Epithelial cell of proximal tubule (primary cell): ENCODE measurements at regions not wholly inside any gene's neighbourhood (a gene's known extent, or its start where the extent isn't known, plus 50 kb on each side); places are given as distances from the start of the nearest gene placed in this dataset.

Source experiments
- DNase-seq: peaks from one replicate; pipeline ENCODE4 v3.0.0-alpha.2; 2011; ENCODE audit warnings: low read depth
- H3K4me3 ChIP-seq: 2 replicates; pipeline ENCODE4 v1.5.1; 2011; ENCODE audit warnings: low read depth, mild to moderate bottlenecking, low read length
- TF ChIP-seq, protein P1 (sequence below): conservative IDR thresholded peaks from 2 replicates; pipeline ENCODE4 v1.5.1; 2012; ENCODE audit warnings: low read depth, mild to moderate bottlenecking, low read length

DNA sequence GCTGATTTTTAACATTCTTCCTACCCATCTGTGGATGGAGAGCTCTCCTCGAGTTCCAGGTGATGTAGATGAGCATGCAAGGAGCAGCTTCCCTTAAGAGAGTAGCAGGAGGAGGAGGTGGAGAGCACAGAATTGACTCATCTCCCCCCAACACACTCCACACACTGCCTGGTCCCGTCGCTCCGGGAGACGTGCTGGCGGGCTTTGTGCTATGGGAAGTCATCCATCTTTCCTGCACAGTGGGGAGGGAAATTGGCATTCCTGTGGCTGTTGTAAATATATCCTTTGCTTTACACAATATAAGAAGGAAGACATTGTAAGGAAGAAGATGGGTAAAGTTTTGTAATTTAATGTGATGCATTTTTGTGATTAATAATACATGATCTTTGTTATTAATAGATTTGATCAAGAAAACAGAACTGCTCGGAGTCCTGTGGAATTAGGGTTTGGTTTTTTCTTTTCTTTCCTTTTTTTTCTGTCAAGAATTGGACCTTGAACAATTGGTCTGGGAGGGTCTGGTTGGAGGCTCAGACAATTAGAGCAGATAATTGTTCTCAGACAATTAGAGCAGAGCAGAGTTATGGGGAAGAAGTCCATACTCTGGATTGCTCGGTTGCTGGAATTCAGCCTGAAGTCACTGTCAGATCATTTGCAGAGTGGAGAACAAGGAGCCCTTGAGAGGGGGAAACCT lies 297.8 kb downstream of the GADD45G start:
- TF ChIP-seq, protein P1, sequence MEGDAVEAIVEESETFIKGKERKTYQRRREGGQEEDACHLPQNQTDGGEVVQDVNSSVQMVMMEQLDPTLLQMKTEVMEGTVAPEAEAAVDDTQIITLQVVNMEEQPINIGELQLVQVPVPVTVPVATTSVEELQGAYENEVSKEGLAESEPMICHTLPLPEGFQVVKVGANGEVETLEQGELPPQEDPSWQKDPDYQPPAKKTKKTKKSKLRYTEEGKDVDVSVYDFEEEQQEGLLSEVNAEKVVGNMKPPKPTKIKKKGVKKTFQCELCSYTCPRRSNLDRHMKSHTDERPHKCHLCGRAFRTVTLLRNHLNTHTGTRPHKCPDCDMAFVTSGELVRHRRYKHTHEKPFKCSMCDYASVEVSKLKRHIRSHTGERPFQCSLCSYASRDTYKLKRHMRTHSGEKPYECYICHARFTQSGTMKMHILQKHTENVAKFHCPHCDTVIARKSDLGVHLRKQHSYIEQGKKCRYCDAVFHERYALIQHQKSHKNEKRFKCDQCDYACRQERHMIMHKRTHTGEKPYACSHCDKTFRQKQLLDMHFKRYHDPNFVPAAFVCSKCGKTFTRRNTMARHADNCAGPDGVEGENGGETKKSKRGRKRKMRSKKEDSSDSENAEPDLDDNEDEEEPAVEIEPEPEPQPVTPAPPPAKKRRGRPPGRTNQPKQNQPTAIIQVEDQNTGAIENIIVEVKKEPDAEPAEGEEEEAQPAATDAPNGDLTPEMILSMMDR, result no peak
- H3K4me3 ChIP-seq, result no peak overlapping the region
- no peak for DNase-seq

DNA sequence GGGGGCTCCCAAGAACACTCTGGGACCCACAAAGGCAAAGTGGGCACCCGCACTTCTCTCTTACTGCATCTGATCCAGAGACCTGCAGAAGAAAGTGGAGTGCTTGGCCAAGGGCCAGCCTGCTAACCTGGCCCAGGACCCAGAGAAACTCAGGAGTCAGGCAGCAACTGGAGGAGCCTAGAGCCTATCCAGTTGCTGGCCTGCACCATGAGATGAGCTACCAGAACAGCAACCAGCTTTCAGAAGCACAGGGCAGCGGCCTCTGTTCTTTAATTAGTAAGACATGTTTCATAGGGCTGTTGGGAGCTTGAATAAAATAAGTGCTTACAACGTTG lies 298.3 kb downstream of the GADD45G start:
- H3K4me3 ChIP-seq, result no peak overlapping the region
- no peak for DNase-seq
- TF ChIP-seq, protein P1, result no peak

DNA sequence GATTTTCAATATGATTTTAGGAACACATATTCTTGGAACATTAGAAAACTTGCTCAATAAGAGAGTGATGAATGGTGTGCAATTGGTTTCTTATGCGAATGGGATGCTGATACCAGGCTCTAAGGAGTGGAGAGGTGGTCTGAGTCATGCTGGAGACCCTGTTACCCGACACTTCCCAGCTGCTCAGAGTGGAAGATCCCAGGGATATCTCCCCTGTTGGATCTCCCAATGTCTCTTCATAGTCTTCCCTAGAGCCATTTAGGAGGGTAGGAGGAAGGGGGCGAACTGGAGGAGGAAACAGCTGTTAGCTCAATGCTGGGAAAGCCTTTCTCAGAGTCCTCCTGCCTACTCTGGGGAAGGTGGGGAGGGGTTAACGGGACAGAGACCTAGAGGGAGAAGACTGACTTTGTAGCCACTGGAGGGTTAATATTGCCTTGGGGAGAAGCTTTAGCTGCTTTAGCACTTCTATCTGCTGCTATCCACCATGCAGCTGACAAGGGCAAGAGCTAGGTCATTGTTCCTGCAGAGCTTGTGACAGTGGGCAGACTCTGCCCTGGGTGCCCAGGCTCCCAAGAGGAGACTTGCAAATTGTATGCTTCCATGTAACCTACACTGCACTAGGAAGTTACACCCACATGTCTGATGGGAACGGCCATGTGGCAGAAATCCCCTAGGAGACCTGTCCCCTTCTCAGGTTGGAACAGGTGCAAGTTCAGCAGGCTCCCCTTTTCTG lies 301.0 kb downstream of the GADD45G start:
- no peak overlapping the region for H3K4me3 ChIP-seq
- DNase-seq, result no peak
- TF ChIP-seq, protein P1, result no peak

DNA sequence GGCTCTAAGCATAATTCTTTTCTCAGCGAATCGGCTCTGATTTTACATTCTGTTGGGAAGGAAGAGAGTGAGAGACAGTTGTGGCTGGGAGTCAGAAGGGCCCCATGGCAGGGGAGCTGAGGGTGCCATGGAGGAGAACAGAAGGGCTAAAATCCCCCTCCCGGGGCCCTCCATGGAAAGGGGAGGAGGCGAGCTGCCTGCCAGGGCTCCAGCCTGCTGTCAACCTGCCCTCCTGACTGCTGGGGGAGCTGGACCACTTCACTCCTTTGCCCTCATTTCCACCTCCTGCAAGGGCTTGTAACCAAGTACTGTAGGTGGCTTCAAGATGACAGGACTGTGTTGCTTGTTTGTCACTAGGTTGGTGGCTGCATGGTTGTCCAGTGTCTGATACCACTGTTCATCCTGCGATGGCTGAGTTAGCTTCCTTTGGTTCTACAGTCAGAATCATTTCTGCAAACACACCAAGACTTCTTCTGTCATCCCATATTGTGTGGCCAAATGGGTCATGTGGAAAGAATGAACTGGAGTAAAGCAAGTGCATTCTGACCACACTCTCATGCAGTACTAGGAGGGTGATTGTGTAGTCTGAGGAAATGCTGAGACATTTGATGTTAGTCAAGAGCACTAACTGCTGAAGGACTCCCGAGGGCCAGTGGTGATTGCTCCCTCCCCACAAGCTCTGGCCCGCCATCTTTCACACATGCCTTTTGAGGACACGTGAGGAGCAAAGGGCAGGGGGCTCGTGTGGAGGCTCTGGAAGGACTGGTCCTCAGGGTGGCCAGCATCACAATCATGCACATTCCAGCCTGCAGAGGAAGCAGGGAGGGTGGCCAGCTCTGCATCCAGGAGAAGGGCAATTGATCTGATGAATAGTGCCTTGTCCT lies 307.2 kb downstream of the GADD45G start:
- H3K4me3 ChIP-seq, result no peak overlapping the region
- no peak for DNase-seq
- TF ChIP-seq, protein P1, result no peak

DNA sequence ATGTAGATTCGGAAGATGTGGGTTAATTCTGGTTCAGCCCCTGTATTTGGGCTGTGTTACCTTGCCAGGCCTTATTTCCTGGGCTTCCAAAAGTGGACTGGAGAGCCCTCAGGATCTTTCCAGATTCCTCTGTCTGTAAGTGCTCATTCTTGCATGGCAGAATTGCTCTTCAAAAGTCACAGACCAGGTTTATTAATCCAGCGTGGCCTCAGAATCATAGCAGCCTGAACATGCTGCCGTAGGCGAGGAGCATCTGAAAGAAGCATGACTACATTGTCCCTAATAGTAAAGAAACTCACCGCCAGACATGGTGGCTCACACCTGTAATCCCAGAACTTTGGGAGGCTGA lies 307.8 kb downstream of the GADD45G start:
- TF ChIP-seq, protein P1, result no peak
- DNase-seq, result no peak
- no peak overlapping the region for H3K4me3 ChIP-seq

DNA sequence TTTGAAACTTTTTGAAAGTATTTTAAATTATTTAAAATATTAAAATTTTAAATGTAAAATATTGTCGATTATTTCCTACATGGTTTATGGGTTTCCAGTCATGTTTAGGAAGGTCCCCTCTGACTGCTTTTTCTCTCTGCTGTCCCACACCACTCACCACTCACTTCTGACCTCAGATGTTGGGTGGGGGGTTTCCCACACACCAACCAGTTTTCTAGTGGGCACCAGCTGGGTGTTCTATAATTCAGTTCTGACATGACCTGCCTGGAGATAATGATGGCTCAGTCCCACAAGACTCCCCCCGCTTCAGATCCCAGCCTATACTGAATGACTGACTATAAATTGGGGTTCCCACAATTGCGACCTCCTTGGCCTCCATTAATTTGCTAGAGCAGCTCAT lies 310.4 kb downstream of the GADD45G start:
- DNase-seq, result no peak
- TF ChIP-seq, protein P1, result no peak

More for the DNA sequence above, 310.4 kb downstream of the GADD45G start:
- no peak overlapping the region for H3K4me3 ChIP-seq
